ENCODE measurements at regions not wholly inside any gene's neighbourhood (a gene's known extent, or its start where the extent isn't known, plus 50 kb on each side); places are given as distances from the start of the nearest gene placed in this dataset.

GRCh38 chrX:128439159-128439558 is 387.0 kb upstream of the ACTRT1 start:
- Histone ChIP-seq H3K27ac (ENCODE audit: control insufficient read depth, insufficient read depth) (no peak overlapping the region), H3K4me2 (ENCODE audit: control insufficient read depth, insufficient read depth) (no peak overlapping the region), H2AFZ (ENCODE audit: control insufficient read depth, low read depth, low read length) (no peak overlapping the region), H3K27me3 (replicated peaks in 1 of 2; ENCODE audit: control insufficient read depth in 2 of 2, insufficient read depth in 2 of 2, low read length in 1 of 2) (no peaks in the 10 kb centered on the region), H3K9ac (ENCODE audit: control insufficient read depth, insufficient read depth, low read length) (no peak overlapping the region), H3K9me3 (replicated peaks; ENCODE audit: control insufficient read depth, insufficient read depth, low read length) (no peaks in the 10 kb centered on the region), H4K20me1 (ENCODE audit: control insufficient read depth, insufficient read depth) (no peaks in the 10 kb centered on the region), H3K4me1 (ENCODE audit: control insufficient read depth, insufficient read depth, low read length) (no peaks in the 10 kb centered on the region), H3K79me2 (ENCODE audit: control insufficient read depth, insufficient read depth, low read length) (no peaks in the 10 kb centered on the region), H3K36me3 (ENCODE audit: control insufficient read depth in 2 of 2, insufficient read depth in 2 of 2, low read length in 1 of 2) (no peaks in the 10 kb centered on the region), H3K4me3 (no peak overlapping the region)
- FAIRE-seq (no peak), DNase-seq (ENCODE audit: low read depth, low spot score) (no peak), ATAC-seq (no peak)
- WGBS (ENCODE audit: insufficient coverage, insufficient replicate concordance, low lambda C conversion rate, missing lambda C conversion rate): 20% methylated on average over 4 of the region's 4 CpGs
- no peak for TF ChIP-seq BCL3 (IDR thresholded peaks at IDR 0.05; ENCODE audit: borderline replicate concordance, insufficient read depth, low read depth, low read length, poor library complexity, severe bottlenecking)
- no peak for TF ChIP-seq CBX3 (IDR thresholded peaks at IDR 0.05; ENCODE audit: borderline replicate concordance, low read depth)
- no peak for TF ChIP-seq FOXK2 (IDR thresholded peaks at IDR 0.05)
- no peak for TF ChIP-seq IKZF1 (conservative IDR thresholded peaks at IDR 0.05)
- no peak for TF ChIP-seq NBN (IDR thresholded peaks at IDR 0.05)
- no peak for TF ChIP-seq PML (IDR thresholded peaks at IDR 0.05; ENCODE audit: low read length)
- no peak for TF ChIP-seq CUX1 (IDR thresholded peaks at IDR 0.05; ENCODE audit: insufficient replicate concordance, low read depth, low read length)
- no peak for TF ChIP-seq BMI1 (IDR thresholded peaks at IDR 0.05; ENCODE audit: borderline replicate concordance)
- TF ChIP-seq CTCF (IDR thresholded peaks at IDR 0.05 in 2 of 3, conservative IDR thresholded peaks at IDR 0.05 in 1 of 3; ENCODE audit: control insufficient read depth in 2 of 3, extremely low read depth in 1 of 3, insufficient read depth in 1 of 3, low read depth in 3 of 3, low read length in 3 of 3): no peak
- TF ChIP-seq NR2F1 (conservative IDR thresholded peaks at IDR 0.05): no peak
- no peak for TF ChIP-seq NR2C1 (IDR thresholded peaks at IDR 0.05)
- in situ Hi-C loops (cut with MboI): no loop called here
- intact Hi-C loops (cut with micrococcal nuclease; ENCODE audit: unreplicated experiment): no loop called here
- BruUV-seq (replicated peaks): no TSS peak
- ChIA-PET SMC1A (ENCODE audit: uncharacterized antibody, unreplicated experiment) (no interaction called here), CTCF (no interaction called here), RAD21 (ENCODE audit: unreplicated experiment) (no interaction called here), POLR2A (no interaction called here)
